ENCODE measurements at regions not wholly inside any gene's neighbourhood (a gene's known extent, or its start where the extent isn't known, plus 50 kb on each side); places are given as distances from the start of the nearest gene placed in this dataset.
A peak's percentile ranks its signal among the peaks of the same experiment; 100 is the strongest.

- no peak for DNase-seq
Measured at GRCh38 chr18:74023220-74023619, 124.4 kb downstream of the FBXO15 start.

- no peak for DNase-seq
Measured at GRCh38 chr18:74019864-74020263, 127.8 kb downstream of the FBXO15 start.

DNA sequence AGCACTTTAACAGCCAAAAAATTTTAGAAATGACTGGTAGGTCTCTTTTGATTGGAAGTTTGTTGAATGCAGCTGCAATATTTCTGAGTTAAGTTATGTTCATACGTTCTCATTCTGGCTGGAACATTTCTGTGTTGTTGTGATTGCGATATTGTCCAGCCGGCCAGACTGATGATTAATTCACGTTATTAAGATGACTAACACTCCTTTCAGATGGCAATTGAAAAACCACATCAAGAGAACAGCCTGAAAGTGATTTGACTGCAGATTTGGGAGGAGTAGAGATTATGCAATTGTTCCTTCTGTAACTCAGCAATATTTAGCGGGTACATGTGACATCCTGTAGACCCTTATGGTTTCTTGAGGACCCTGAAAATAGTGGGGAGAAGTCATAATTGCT is 133.7 kb downstream of the FBXO15 start:
- no peak for DNase-seq

- DNase-seq: no peak
Measured at GRCh38 chr18:74012954-74013630, 134.5 kb downstream of the FBXO15 start.

DNA sequence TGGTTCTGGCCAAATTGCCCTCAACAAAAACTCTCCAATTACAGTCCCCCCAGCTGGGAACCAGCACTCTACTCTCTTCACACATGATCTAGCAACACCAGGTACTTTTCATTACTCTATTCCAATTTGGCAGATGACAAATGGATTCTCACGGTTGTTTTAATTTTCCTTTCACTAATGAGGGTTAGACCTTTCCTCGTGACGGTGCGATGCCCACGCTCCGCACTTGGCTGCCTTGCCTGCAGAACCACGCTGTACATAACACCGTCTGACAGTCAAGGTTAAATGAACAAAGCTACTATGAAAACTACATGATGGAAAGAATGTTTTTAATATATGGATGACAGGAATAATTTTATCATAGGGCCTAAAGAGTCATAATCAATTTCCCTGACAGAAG is 141.5 kb downstream of the FBXO15 start:
- no peak for DNase-seq

DNA sequence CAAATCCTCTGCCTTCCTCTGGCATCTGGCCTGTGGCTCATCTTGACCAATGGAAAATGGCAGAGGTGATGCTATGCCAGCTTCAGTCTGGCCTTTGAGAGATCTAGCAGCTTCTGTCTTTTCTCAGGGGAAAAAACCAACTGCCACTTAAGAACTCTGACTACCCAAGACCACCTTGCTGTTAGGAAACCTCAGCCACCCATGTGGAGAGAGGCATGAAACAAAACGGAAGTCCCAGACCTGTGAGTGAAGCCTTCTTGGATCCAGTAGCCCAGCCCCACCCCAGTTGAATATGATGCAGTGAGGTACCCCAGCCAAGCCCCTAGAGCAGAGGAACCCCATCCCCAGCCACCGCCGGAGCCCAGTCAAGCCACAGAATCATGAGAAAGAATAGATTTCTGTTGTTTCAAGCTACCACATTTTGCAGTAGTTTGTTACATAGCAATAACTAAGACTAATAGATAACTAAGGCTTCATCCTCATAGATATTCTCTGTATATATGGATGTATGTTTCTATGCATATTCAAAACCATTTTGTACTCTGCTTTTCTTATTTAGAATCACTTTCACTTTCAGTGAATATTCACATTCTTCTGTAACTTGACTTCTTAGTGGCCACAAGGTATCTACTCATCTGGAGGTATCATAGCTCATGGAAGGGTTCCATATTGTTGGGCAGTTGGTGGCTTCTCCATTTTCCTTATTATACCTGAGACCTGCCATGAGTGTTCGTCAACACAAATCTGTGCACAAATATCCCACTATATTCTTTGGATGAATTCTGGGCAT is 142.1 kb downstream of the FBXO15 start:
- DNase-seq: no peak

DNA sequence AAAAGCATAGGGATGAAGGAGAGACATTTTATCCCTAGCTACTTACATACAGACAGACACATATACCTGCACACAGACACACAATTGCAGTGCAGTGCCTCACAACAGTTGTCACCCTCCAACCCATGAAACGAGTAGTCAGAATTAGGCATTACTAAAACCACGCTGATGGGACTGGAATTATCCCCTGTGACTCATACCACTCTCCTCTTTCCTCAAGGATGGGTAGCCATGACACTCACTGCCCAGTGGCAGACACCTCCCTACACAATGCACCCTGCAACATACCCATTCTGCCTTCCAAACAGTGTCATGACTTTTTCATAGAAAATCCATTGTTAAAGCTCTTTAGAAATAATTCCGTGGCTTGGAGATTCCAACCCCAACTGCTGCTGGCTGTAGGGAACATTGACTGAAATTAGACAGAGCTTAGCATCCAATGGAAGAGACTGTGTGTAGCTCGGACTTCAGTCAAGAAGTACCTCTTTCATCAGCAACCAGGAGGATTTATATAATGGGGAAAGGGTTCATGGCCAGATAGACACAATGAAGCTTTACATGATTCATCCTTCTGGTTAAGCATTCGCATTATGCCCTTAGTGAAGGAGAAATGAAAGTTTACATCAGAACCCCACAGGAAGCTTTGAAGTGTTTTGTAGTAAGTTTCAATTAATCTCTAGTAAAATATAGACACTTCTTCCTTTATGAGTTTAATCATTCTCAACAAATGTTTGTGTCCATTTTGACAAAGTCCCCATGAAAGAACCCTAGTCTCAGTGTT is 155.2 kb downstream of the FBXO15 start:
- DNase-seq: no peak

DNA sequence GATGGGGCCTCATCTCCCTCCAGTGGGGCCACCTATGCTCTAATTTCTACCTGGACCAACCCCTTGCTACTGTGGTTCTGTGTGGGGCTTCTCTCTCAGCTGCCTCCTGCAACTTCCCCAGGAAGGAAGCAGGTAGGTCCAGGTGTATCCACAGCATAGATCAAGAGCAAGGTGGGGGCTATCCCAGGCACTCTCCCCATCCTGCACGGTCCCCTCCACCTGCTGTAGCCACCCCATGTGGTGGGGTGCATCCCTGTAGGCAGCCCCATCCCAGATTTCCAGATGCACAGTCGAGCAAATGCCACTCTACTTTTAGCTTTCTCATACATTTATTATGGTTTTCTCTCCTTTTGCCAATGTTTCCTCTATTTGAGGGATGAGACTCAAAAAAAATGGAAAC is 156.1 kb downstream of the FBXO15 start:
- no peak for DNase-seq

DNA sequence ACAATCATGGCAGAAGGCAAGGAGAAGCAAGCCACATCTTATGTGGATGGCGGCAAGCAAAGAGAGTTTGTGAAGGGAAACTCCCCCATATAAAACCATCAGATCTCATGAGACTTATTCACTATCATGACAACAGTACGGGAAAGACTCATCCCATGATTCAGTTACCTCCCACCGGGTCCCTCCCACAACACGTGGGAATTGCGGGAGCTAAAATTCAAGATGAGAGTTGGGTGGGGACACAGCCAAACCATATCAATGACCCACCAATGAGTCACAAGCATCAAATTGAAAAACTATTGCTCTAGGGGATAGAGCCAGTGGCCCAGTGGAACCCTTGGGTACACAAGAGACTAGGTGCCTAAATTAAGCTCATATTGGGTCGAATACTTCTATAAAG is 157.4 kb downstream of the FBXO15 start:
- no peak for DNase-seq

- DNase-seq: no peak
Measured at GRCh38 chr18:73987247-73987980, 160.2 kb downstream of the FBXO15 start.

DNA sequence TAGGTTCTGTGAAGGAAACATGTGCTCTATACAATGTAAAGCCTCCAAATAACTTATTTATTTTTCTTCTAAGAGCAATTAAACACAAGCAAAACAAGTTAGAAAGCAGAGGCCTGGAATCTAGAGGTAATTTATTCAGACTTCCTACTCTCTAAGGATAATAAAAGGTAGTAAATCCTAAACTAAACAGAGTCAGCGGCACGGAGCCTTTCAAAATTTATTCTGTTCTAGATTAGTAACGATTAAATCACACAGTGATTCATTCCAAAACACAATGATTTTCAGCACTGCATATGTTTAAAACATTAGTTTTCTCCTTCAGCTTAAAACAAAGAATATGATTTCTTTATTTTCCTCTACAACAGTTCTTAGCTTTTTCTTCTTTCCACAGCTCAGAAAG is 160.9 kb downstream of the FBXO15 start:
- no peak for DNase-seq

DNA sequence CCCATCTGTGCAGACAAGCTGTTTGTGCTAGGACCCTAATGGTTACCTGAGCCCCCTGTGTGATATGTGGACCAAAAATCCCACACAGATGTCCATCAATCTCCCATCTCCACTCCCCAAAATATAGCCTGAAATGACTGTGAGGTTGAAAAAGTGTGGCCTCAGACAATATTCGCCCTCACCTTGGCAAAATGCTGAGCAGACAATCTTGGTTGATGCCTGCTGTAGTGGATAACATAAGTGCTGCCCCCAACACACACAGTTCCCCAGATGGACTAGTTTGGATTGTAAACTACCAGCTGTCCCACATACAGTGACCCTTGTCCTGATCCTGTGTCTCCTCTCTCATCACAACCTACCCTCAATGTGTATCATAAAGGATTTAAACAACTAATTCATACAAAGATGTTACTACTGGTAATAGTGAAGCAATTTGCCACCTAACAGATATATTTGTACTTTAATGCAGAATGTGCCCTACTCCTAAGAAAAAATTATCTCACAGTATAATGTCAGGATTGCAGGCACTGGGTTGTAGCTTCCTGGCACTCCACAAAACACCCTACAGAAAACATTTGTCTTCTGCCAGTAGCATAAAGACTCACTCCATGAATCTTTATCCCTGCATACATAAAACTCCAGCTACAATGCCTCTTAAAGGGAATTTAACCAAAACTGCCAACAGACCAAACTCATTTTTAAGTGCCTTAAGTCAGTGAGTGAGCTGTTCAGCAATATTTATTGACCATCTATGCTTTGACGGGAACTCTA is 161.6 kb downstream of the FBXO15 start:
- no peak for DNase-seq

DNA sequence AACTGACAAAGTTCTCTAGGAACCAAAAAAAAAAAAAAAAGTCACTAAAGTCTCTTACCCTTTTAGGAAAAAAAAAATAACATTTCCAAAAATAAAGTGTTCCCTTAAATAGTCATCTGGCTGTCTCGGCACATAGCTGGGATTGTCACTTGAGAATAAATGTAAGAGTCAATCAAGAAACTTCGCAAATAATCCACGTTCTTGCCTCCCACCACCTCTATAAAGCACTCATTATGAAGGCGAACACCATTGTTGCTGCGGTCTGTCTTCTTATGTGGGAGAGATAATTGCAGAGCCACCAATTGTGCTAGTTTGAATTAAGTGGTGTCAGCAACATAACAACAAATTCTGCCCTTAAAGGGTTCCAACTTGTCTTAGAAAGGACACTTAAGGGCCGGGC is 163.7 kb downstream of the FBXO15 start:
- no peak for DNase-seq

DNA sequence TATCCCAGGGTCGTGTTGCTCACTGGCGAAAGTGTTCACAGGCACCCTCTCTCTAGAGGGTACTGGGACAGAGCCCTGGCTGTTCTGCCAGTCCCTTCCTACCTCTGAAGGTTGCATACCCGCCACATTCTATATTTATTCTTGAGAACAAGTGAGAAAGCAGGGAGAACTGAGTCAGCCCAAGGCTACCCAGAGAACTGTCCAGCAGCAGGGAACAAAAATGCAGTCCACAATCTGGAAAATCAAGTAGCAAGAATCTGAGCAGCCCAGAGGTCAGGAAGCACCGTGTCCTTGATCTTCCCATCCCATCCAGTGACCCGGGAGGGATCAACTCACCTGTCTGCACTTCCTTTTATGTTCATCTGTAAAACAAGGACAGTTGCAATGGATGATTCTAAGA is 164.1 kb downstream of the FBXO15 start:
- DNase-seq: no peak

DNA sequence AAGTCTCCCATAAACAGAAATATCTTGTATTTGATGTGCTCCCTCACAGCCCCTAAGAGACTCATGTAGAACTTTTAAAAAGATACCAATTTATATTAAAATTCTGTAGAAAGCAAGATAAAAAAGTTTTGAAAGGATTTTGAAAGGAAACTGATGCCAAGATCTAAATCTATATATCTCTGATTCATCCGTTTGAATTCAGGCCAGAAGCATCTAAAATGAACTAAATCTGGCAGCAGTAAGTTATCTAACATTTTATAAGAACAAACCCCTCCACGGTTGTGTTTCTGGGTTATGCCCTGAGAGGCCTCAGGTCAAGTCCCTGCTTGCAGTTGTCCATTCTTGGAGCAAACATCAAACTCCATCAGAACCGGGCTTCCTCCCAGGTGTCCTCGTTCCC is 165.8 kb downstream of the FBXO15 start:
- no peak for DNase-seq

DNA sequence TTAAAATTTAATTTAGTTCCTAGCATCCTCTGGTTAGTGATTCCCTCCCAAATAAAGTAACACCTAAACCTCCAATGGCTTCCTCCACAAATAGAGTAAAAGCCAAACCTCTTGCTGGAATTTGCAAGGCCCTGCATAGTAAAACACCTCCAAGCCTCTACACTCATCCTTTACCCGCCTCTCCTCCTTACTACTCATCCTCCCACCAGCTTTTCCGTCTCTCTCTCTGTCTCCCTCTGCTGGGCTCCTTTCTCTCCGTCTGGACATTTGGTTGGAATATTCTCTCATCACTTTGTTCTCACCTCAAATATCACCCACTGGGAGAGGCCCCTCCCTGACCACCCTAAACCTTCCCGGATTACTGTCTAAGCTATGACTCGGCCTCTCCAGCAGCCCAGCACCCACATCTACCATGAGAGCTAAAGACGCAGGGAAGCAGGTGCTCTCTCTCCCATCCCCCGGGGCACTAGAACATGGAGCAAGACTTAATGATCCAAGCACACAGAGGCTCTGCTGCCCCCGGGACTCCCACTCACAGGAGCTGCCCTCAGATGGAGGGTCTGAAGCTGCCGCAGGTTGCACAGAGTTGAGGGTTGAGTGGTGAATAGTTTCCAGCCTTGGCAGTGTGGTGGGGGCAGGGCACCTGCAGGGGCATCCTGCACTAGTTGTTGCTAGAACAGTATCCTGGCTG is 167.2 kb downstream of the FBXO15 start:
- DNase-seq: no peak

DNA sequence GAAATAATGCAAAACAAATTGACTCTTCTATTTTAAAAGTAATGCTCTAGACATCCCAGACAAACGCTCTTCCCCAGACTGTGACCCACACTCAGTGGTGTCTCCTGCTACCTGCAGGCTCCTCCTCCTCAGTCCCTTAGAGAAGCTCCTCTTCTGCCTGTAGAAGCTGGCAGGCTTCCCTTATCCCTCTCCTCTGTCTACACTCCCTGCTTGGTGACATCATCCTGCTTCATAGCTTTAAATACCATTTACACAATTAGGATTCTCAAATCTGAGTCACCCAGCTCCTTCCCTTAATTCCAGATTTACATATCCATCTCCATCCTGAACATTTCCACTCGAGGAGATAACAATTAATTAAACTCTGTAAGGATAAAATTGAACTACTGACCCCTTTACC is 167.9 kb downstream of the FBXO15 start:
- no peak for DNase-seq

GRCh38 chr18:73976433-73976832 is 171.2 kb downstream of the FBXO15 start:
- no peak for DNase-seq

- peak; percentile 26 for DNase-seq
Measured at GRCh38 chr18:73975266-73975665, 172.4 kb downstream of the FBXO15 start.

GRCh38 chr18:73973972-73974371 is 173.7 kb downstream of the FBXO15 start:
- no peak for DNase-seq

DNA sequence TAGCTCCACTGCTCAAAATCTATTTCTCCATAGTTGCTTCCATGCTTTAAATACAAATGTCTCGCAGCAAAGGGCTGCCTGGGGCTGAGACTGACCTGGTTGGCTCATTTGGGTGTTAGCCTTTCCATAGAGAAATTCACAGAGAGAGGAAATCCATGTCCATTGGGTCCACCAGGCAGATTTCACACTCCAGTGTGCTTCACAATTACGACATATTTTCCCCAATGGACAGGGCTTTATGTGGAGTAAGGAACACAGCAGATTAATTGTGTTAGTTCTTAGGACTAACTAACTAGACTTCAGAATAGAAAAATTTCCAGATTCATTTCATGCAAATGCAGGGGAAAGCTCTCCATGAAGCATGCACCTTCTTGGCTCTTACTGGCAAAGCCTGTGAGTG is 180.7 kb downstream of the FBXO15 start:
- no peak for DNase-seq

- no peak for DNase-seq
Measured at GRCh38 chr18:73962256-73962655, 185.4 kb downstream of the FBXO15 start.

Measured in femur (tissue), 1 donor.